ENCODE measurements at regions not wholly inside any gene's neighbourhood (a gene's known extent, or its start where the extent isn't known, plus 50 kb on each side); places are given as distances from the start of the nearest gene placed in this dataset.

GRCh38 chr3:163927521-163927920 lies 1150.8 kb downstream of the SI start:
- TF ChIP-seq CTCF (IDR thresholded peaks at IDR 0.05): no peak
- TF ChIP-seq POLR2AphosphoS5 (IDR thresholded peaks at IDR 0.05): no peak
- TF ChIP-seq EP300 (IDR thresholded peaks at IDR 0.05): no peak
- TF ChIP-seq POLR2A (IDR thresholded peaks at IDR 0.05): no peak
